ENCODE measurements at regions not wholly inside any gene's neighbourhood (a gene's known extent, or its start where the extent isn't known, plus 50 kb on each side); places are given as distances from the start of the nearest gene placed in this dataset.

- no peak for TF ChIP-seq SUZ12 (IDR thresholded peaks at IDR 0.05; ENCODE audit: extremely low read depth, insufficient read depth, insufficient read length)
- TF ChIP-seq YY1 (IDR thresholded peaks at IDR 0.05; ENCODE audit: insufficient read depth, insufficient read length), result no peak
- no peak for TF ChIP-seq ZNF274 (IDR thresholded peaks at IDR 0.05; ENCODE audit: low read depth, low read length)
Observed at GRCh38 chr4:28351102-28351501, 1490.5 kb downstream of the STIM2 start.

All from NT2/D1 (cell line).